ENCODE measurements at regions not wholly inside any gene's neighbourhood (a gene's known extent, or its start where the extent isn't known, plus 50 kb on each side); places are given as distances from the start of the nearest gene placed in this dataset.
"Not testable (repeated sequence)": the region's sequence is repeated elsewhere in the genome, so short reads cannot be mapped to it uniquely, and the experiment has no call there.

DNA sequence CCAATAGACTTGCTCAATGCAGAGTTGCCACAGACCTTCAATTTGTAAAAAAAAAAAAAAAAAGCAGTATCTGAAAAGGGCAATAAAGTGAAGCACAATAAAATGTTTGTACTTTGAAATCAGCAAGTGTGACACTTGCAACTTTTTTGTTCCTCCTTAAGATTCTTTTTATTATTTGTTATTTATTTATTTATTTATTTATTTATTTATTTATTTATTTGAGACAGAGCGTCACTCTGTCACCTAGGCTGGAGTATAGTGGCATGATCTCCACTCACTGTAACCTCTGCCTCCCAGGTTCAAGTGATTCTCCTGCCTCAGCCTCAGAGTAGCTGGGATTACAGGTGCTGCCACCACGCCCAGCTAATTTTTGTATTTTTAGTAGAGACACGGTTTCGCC, 416.5 kb upstream of the RORB start:
- H3K27ac Mint-ChIP-seq: not testable (repeated sequence)

DNA sequence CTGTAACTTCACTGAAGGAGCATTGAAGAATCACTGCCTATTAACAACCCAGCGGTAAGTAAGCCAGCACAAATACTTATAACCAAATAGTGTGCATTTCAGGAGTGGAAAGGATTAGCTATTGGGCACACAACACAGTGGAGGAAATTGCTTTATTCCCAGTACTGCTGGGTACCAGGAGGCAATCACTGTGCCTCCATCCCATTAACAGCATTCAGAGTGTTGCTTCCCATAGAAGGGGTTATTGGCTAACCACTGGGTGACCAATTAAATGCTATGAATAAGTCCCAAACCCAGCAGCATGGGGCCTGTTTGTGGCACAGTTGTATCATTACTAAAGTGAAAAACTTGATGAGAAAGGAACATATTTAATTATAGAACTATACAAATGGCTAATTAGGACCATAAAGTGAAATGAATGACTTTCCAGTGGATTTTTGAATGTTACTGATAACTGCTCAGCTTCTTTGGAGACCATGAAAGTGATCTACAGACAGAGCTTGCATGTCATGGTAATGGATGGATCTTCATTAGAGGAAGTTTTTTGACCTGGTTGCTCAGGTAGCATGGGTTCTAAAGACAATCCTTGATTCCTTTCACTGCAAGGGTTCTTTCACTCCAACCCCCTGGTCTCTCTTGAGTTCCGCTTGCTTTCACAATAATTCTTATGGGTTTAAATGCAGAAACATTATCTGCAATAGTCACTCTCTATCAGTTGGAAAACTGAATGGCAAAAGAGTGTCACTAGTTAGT, 413.3 kb upstream of the RORB start:
- CTCF ChIA-PET: no interaction called here
- H3K27me3 Mint-ChIP-seq (ENCODE audit: low read depth): no peaks in the 10 kb centered on the region
- no peak overlapping the region for H3K27ac Mint-ChIP-seq
- H3K36me3 Mint-ChIP-seq (ENCODE audit: low read depth): no peaks in the 10 kb centered on the region
- DNase-seq: no peak
- no peak for ATAC-seq
- H3K9me3 Mint-ChIP-seq (ENCODE audit: insufficient read depth): no peaks in the 10 kb centered on the region
- POLR2A ChIA-PET: no interaction called here
- H3K4me3 Mint-ChIP-seq: no peak overlapping the region
- no peaks in the 10 kb centered on the region for H3K4me1 Mint-ChIP-seq (ENCODE audit: low read depth)

More for the DNA sequence above, 416.5 kb upstream of the RORB start:
- H3K9me3 Mint-ChIP-seq (ENCODE audit: insufficient read depth); ATAC-seq; H3K4me1 Mint-ChIP-seq (ENCODE audit: low read depth); CTCF ChIA-PET; H3K36me3 Mint-ChIP-seq (ENCODE audit: low read depth); H3K27me3 Mint-ChIP-seq (ENCODE audit: low read depth); H3K4me3 Mint-ChIP-seq; POLR2A ChIA-PET; DNase-seq: not testable (repeated sequence)

DNA sequence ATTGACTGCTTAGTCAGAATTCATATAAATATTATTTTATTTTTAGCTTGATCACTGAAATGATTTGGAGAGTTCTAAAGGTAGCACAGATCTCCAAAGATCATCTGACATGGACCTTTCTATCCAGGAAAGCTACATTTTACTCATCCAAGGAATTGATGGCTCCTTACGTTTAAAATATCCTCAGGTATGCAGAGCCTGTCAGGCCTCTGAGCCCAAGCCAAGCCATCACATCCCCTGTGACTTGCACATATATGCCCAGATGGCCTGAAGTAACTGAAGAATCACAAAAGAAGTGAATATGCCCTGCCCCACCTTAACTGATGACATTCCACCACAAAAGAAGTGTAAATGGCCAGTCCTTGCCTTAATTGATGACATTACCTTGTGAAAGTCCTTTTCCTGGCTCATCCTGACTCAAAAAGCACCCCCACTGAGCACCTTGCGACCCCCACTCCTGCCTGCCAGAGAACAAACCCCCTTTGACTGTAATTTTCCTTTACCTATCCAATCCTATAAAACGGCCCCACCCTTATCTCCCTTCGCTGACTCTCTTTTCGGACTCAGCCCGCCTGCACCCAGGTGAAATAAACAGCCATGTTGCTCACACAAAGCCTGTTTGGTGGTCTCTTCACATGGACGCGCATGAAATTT, 411.6 kb upstream of the RORB start:
- H3K9me3 Mint-ChIP-seq (ENCODE audit: insufficient read depth); H3K36me3 Mint-ChIP-seq (ENCODE audit: low read depth); H3K27me3 Mint-ChIP-seq (ENCODE audit: low read depth); H3K4me1 Mint-ChIP-seq (ENCODE audit: low read depth); H3K4me3 Mint-ChIP-seq; POLR2A ChIA-PET; ATAC-seq; H3K27ac Mint-ChIP-seq; DNase-seq; CTCF ChIA-PET: not testable (repeated sequence)

DNA sequence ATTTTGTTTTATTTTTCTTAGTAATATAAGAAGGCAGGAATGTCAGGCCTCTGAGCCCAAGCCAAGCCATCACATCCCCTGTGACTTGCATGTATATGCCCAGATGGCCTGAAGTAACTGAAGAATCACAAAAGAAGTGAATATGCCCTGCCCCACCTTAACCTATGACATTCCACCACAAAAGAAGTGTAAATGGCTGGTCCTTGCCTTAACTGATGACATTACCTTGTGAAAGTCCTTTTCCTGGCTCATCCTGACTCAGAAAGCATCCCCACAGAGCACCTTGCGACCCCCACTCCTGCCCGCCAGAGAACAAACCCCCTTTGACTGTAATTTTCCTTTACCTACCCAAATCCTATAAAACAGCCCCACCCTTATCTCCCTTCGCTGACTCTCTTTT, 406.2 kb upstream of the RORB start:
- H3K9me3 Mint-ChIP-seq (ENCODE audit: insufficient read depth); CTCF ChIA-PET; H3K4me3 Mint-ChIP-seq: not testable (repeated sequence)

DNA sequence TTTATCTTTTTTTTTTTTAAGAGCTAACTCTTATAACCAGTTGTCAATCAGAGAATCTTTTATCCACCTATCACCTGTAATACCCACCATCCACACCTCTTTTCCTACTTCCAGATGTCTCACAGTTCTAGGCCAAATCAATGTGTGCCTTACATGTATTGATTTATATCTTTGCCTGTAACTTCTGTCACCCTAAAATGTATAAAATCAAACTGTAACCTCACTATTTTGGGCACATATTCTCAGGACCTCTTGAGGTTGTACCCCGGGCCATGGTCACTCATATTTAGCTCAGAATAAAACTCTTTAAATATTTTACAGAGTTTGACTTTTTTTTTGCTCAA, 404.7 kb upstream of the RORB start:
- no peaks in the 10 kb centered on the region for H3K36me3 Mint-ChIP-seq (ENCODE audit: low read depth)
- no peak overlapping the region for H3K4me3 Mint-ChIP-seq

More for the DNA sequence above, 406.2 kb upstream of the RORB start:
- H3K36me3 Mint-ChIP-seq (ENCODE audit: low read depth); H3K27ac Mint-ChIP-seq; H3K4me1 Mint-ChIP-seq (ENCODE audit: low read depth); H3K27me3 Mint-ChIP-seq (ENCODE audit: low read depth); DNase-seq; ATAC-seq; POLR2A ChIA-PET: not testable (repeated sequence)

DNA sequence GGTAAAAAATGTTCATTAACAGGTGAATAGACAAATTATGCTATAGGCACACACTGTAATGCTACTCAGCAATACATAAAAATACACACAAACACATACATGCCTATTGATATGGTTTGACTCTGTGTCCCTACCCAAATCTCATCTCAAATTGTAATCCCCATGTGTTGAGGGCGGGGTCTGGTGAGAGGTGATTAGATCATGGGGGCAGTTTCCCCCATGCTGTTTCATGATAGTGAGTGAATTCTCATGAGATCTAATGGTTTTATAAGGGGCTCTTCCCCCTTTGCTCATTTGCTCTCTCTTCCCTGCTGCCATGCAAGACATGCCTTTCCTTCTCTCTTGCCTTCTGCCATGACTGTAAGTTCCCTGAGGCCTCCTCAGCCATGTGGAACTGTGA, 403.1 kb upstream of the RORB start:
- H3K36me3 Mint-ChIP-seq (ENCODE audit: low read depth); H3K4me3 Mint-ChIP-seq; DNase-seq; ATAC-seq; H3K9me3 Mint-ChIP-seq (ENCODE audit: insufficient read depth); POLR2A ChIA-PET; CTCF ChIA-PET; H3K4me1 Mint-ChIP-seq (ENCODE audit: low read depth); H3K27me3 Mint-ChIP-seq (ENCODE audit: low read depth); H3K27ac Mint-ChIP-seq: not testable (repeated sequence)

More for the DNA sequence above, 404.7 kb upstream of the RORB start:
- no peak for DNase-seq
- Mint-ChIP-seq H3K27me3 (ENCODE audit: low read depth) (no peaks in the 10 kb centered on the region), H3K27ac (no peak overlapping the region), H3K9me3 (ENCODE audit: insufficient read depth) (no peaks in the 10 kb centered on the region), H3K4me1 (ENCODE audit: low read depth) (peaks cover 2% of the 10 kb centered on the region)
- ChIA-PET POLR2A (interaction anchor here (0.7 kb wide), 1 partner anchor 26 kb away, joined by 4 read pairs; no protein-coding TSS in a partner anchor), CTCF (no interaction called here)
- no peak for ATAC-seq

DNA sequence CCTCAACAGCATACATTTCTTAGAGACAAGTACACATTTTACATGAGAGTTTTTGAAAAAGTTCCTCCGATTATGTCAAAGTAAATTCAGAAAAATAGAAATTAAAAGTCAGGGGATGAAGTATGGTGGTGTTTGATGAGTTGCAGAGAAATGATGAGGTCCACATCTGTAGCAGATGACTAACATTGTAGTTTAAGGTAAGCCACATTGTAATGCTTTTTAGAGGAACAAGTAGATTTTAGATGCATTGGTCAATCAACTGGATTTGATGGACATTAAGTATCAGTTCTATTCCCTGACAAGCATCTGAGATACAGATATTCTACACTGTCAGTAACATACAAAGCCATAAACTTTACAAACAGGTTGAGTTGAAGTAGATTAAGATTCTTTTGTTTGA, 402.4 kb upstream of the RORB start:
- Mint-ChIP-seq H3K27ac (no peak overlapping the region), H3K27me3 (ENCODE audit: low read depth) (no peaks in the 10 kb centered on the region), H3K4me3 (no peak overlapping the region), H3K4me1 (ENCODE audit: low read depth) (peaks cover 2% of the 10 kb centered on the region), H3K9me3 (ENCODE audit: insufficient read depth) (no peaks in the 10 kb centered on the region), H3K36me3 (ENCODE audit: low read depth) (no peaks in the 10 kb centered on the region)
- ChIA-PET CTCF (no interaction called here), POLR2A (no interaction called here)
- no peak for ATAC-seq
- DNase-seq: no peak

GRCh38 chr9:74095925-74096324, 401.2 kb upstream of the RORB start:
- Mint-ChIP-seq H3K4me3 (no peak overlapping the region), H3K27me3 (ENCODE audit: low read depth) (no peaks in the 10 kb centered on the region), H3K9me3 (ENCODE audit: insufficient read depth) (no peaks in the 10 kb centered on the region), H3K27ac (no peak overlapping the region), H3K36me3 (ENCODE audit: low read depth) (no peaks in the 10 kb centered on the region), H3K4me1 (ENCODE audit: low read depth) (peaks cover 2% of the 10 kb centered on the region)
- POLR2A ChIA-PET: no interaction called here
- CTCF ChIA-PET: no interaction called here
- ATAC-seq (no peak), DNase-seq (no peak)

DNA sequence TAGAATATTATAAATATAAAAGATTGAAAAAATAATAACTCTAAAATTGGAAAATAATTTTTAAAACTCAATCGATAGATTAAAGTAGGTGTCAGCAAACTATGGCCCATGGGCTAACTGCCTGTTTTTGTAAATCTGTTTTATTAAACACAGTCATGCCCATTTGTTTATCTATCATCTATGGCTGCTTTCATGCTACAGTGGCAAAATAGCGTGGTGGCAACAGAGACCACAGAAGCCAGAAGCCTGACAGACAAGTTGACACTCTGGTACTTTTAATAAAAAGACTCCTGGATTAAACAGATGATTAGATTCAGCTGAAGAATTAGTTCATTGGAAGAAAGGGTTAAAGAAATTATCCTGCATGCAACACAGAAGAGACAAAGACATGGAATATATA, 400.7 kb upstream of the RORB start:
- Mint-ChIP-seq H3K27ac (no peak overlapping the region), H3K4me1 (ENCODE audit: low read depth) (peaks cover 2% of the 10 kb centered on the region), H3K4me3 (no peak overlapping the region), H3K27me3 (ENCODE audit: low read depth) (no peaks in the 10 kb centered on the region), H3K36me3 (ENCODE audit: low read depth) (no peaks in the 10 kb centered on the region), H3K9me3 (ENCODE audit: insufficient read depth) (no peaks in the 10 kb centered on the region)
- POLR2A ChIA-PET: no interaction called here
- ATAC-seq (no peak), DNase-seq (no peak)
- CTCF ChIA-PET: no interaction called here

GRCh38 chr9:74100042-74100441, 397.1 kb upstream of the RORB start:
- peaks cover 9% of the 10 kb centered on the region for H3K9me3 Mint-ChIP-seq (ENCODE audit: insufficient read depth)
- peaks cover 2% of the 10 kb centered on the region for H3K4me1 Mint-ChIP-seq (ENCODE audit: low read depth)
- H3K27me3 Mint-ChIP-seq (ENCODE audit: low read depth): no peaks in the 10 kb centered on the region
- ChIA-PET POLR2A (no interaction called here), CTCF (no interaction called here)
- H3K4me3 Mint-ChIP-seq: no peak overlapping the region
- no peak overlapping the region for H3K27ac Mint-ChIP-seq
- DNase-seq (no peak), ATAC-seq (no peak)
- no peaks in the 10 kb centered on the region for H3K36me3 Mint-ChIP-seq (ENCODE audit: low read depth)

DNA sequence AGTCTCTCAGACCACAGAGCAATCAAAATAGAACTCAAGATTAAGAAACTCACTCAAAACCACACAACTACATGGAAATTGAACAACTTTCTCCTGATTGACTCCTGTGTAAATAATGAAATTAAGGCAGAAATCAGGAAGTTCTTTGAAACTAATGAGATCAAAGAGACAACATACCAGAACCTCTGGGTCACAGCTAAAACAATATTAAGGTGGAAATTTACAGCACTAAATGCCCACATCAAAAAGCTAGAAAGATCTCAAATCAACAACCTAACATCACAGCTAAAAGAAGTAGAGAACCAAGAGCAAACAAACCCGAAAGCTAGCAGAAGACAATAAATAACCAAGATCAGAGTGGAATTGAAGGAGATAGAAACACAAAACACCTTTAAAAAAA, 395.0 kb upstream of the RORB start:
- H3K27ac Mint-ChIP-seq; ATAC-seq; H3K36me3 Mint-ChIP-seq (ENCODE audit: low read depth); H3K4me1 Mint-ChIP-seq (ENCODE audit: low read depth); DNase-seq; POLR2A ChIA-PET; H3K27me3 Mint-ChIP-seq (ENCODE audit: low read depth); H3K4me3 Mint-ChIP-seq; H3K9me3 Mint-ChIP-seq (ENCODE audit: insufficient read depth): not testable (repeated sequence)
- CTCF ChIA-PET: interaction anchor here (0.7 kb wide), 1 partner anchor 24 kb away, joined by 3 read pairs; no protein-coding TSS in a partner anchor

GRCh38 chr9:74102702-74103101, 394.4 kb upstream of the RORB start:
- DNase-seq: no peak
- no peak for ATAC-seq
- POLR2A ChIA-PET: no interaction called here
- no peaks in the 10 kb centered on the region for H3K4me1 Mint-ChIP-seq (ENCODE audit: low read depth)
- no peak overlapping the region for H3K4me3 Mint-ChIP-seq
- H3K36me3 Mint-ChIP-seq (ENCODE audit: low read depth): no peaks in the 10 kb centered on the region
- no peak overlapping the region for H3K27ac Mint-ChIP-seq
- peaks cover 9% of the 10 kb centered on the region for H3K9me3 Mint-ChIP-seq (ENCODE audit: insufficient read depth)
- CTCF ChIA-PET: interaction anchor here (0.7 kb wide), 1 partner anchor 24 kb away, joined by 3 read pairs; no protein-coding TSS in a partner anchor
- no peaks in the 10 kb centered on the region for H3K27me3 Mint-ChIP-seq (ENCODE audit: low read depth)

DNA sequence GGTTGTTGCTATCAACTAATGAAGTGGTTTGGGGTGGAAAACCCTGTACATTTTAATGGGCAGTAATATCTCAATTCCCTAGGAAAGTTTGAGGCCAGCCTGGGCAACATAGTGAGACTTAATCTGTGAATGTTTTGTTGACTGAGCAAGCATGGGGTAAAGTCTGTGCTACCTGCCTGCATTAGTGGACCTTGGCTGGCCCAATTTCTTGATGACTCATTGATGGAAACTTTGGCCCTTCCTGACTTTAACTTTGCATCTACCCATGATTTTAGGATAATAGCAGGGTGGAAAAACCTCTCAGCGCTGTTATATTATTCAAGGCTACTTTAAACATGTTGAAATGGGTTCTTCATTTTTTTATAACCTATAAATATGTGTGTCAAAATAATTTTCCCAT, 389.4 kb upstream of the RORB start:
- Mint-ChIP-seq H3K27ac (no peak overlapping the region), H3K36me3 (ENCODE audit: low read depth) (no peaks in the 10 kb centered on the region), H3K4me3 (no peak overlapping the region), H3K9me3 (ENCODE audit: insufficient read depth) (peaks cover under 1% of the 10 kb centered on the region), H3K4me1 (ENCODE audit: low read depth) (no peaks in the 10 kb centered on the region), H3K27me3 (ENCODE audit: low read depth) (no peaks in the 10 kb centered on the region)
- no peak for DNase-seq
- no peak for ATAC-seq
- ChIA-PET CTCF (no interaction called here), POLR2A (no interaction called here)
